ENCODE measurements at regions not wholly inside any gene's neighbourhood (a gene's known extent, or its start where the extent isn't known, plus 50 kb on each side); places are given as distances from the start of the nearest gene placed in this dataset.

DNA sequence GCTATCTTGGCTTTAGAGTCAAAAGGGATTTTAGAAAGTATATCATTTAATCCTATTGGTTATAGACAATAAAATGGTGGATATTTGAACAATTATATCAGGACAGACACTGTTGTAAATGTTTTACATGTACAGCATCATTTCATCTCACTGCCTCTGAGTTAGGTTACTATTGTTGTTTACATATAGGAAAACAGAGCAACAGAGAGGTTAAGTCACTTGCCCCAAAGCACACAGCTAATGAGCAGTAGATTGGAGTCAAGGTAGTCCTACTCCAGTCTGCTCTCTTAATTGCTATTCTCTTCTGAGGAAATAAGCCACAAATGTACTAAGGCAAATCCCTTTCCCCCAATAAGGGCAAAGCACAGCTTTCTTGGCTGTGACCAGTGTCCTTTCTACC lies 142.9 kb downstream of the MTX2 start:
- no peaks in the 10 kb centered on the region for H3K4me1 ChIP-seq
- DNase-seq = no peak
- TF ChIP-seq, protein P1, sequence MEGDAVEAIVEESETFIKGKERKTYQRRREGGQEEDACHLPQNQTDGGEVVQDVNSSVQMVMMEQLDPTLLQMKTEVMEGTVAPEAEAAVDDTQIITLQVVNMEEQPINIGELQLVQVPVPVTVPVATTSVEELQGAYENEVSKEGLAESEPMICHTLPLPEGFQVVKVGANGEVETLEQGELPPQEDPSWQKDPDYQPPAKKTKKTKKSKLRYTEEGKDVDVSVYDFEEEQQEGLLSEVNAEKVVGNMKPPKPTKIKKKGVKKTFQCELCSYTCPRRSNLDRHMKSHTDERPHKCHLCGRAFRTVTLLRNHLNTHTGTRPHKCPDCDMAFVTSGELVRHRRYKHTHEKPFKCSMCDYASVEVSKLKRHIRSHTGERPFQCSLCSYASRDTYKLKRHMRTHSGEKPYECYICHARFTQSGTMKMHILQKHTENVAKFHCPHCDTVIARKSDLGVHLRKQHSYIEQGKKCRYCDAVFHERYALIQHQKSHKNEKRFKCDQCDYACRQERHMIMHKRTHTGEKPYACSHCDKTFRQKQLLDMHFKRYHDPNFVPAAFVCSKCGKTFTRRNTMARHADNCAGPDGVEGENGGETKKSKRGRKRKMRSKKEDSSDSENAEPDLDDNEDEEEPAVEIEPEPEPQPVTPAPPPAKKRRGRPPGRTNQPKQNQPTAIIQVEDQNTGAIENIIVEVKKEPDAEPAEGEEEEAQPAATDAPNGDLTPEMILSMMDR (IDR thresholded peaks at IDR 0.05) = no peak
- no peak for TF ChIP-seq POLR2A (IDR thresholded peaks at IDR 0.05)
- no peaks in the 10 kb centered on the region for H3K27me3 ChIP-seq
- no peak overlapping the region for H3K27ac ChIP-seq
- no peaks in the 10 kb centered on the region for H3K9me3 ChIP-seq
- H3K4me3 ChIP-seq = no peak overlapping the region
- no peaks in the 10 kb centered on the region for H3K36me3 ChIP-seq

DNA sequence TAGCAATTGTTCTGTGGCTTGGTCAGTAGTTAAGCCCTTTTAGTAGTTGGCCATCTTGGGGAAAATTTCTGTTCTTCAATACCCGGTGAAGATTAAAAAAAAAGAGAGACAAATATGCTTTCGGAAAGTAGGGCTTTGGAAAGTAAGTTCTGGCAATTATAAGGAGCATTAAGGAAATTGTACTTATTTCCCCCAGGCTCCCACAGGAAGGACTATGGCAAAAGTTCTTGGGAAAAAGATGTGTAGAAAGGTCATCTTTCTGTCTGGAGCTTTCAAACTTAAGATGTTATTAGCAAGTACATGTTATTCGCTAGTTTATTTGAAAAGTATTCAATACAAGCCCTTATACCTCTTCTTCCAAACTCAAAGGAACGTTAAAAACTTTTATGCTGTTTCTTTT lies 144.5 kb downstream of the MTX2 start:
- TF ChIP-seq, protein P1 (IDR thresholded peaks at IDR 0.05) = no peak
- TF ChIP-seq POLR2A (IDR thresholded peaks at IDR 0.05) = no peak
- no peak overlapping the region for H3K27ac ChIP-seq
- DNase-seq = no peak
- no peaks in the 10 kb centered on the region for H3K9me3 ChIP-seq
- H3K27me3 ChIP-seq = no peaks in the 10 kb centered on the region
- no peak overlapping the region for H3K4me3 ChIP-seq
- H3K4me1 ChIP-seq = no peaks in the 10 kb centered on the region
- no peaks in the 10 kb centered on the region for H3K36me3 ChIP-seq

DNA sequence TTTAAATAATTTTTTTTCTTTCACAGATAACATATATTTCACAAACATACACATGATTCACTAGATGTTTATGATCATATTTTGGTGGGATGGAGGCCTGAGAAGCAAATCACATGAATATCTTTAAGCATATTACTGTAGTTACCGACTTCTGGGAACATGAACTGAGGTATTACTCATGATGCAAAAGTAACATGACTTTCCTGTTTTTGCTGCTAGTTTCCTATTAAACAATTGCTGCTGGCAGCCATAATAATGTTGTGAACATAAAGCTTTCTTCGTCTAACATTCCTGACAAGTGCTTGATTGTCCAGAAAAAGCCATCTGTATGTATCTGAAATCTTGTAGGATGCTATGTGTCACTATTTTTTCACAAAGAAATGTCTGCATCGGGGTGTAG lies 145.4 kb downstream of the MTX2 start:
- H3K36me3 ChIP-seq = no peaks in the 10 kb centered on the region
- no peak overlapping the region for H3K27ac ChIP-seq
- no peaks in the 10 kb centered on the region for H3K9me3 ChIP-seq
- no peaks in the 10 kb centered on the region for H3K27me3 ChIP-seq
- H3K4me3 ChIP-seq = no peak overlapping the region
- no peaks in the 10 kb centered on the region for H3K4me1 ChIP-seq
- no peak for DNase-seq
- TF ChIP-seq, protein P1 (IDR thresholded peaks at IDR 0.05) = no peak
- TF ChIP-seq POLR2A (IDR thresholded peaks at IDR 0.05) = no peak

DNA sequence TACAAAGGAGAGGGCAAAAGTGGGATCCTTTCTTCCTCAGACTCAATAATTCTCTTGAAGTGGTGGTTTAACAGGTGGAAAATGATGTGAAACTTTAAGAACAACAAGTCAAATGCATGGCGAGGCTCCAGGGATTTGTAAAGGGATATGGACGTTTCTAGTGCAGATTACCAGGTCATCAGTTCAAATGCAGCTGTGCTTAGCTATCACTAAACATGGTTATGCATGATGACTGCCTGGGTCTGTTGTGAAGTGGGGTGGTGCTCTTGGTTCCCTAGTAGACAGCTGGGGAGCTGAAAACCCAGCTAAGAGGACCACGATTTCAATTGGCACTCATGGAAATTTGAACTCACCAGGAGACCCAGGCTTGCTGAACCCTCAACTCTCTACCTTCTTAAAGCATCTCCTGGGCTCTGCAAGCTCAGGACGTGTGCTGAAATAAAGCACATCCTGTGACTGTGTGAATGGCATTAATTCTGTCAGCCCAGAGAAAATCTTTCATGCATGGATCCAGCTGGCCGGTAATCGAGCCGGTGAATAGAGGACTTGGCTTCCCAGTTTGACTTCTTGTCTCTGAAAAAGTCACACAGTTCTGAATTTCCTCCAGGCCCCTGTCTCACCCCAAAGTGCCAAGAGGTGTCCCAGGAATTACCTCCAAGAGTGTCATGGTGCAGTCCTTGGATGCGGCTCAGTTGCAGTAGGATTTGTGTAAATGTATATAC lies 146.1 kb downstream of the MTX2 start:
- TF ChIP-seq POLR2A (IDR thresholded peaks at IDR 0.05) = no peak
- TF ChIP-seq, protein P1 (IDR thresholded peaks at IDR 0.05) = no peak
- Histone ChIP-seq H3K36me3 (no peaks in the 10 kb centered on the region), H3K9me3 (no peaks in the 10 kb centered on the region), H3K4me1 (no peaks in the 10 kb centered on the region), H3K27me3 (no peaks in the 10 kb centered on the region), H3K27ac (no peak overlapping the region), H3K4me3 (no peak overlapping the region)
- no peak for DNase-seq

DNA sequence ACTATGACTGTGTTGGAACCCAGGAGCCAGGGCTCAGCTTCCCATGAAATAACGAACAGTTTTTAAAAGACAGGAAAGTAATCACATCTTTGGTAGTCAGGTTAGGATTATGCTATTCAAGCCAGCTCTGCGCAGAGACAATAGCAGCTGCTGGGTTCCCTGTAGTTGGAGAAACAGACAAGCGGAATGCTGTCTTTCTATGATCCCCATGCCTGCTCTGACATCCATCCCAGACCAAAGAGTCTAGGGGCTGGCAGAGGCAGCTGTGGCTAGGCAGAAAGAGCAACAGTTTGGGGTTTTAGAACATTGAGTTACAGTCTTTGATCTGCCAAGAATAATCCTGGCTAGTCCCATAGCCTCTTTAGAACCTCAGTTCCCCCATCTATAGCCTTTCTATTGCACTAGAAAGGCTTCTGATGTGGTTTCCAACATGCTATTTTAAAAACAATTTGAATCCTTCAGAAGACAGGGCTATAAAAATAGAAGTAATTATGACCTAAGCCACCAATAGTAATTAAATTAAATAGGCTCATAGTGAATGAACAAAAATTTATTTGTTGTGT lies 146.8 kb downstream of the MTX2 start:
- TF ChIP-seq, protein P1 (IDR thresholded peaks at IDR 0.05) = no peak
- no peak for TF ChIP-seq POLR2A (IDR thresholded peaks at IDR 0.05)
- H3K36me3 ChIP-seq = no peaks in the 10 kb centered on the region
- H3K4me1 ChIP-seq = no peaks in the 10 kb centered on the region
- DNase-seq = no peak
- no peaks in the 10 kb centered on the region for H3K9me3 ChIP-seq
- no peaks in the 10 kb centered on the region for H3K27me3 ChIP-seq
- H3K4me3 ChIP-seq = no peak overlapping the region
- H3K27ac ChIP-seq = no peak overlapping the region

Data from Peyer's patch (tissue), 4 donors.